SK-N-SH (cell line): ENCODE measurements at regions not wholly inside any gene's neighbourhood (a gene's known extent, or its start where the extent isn't known, plus 50 kb on each side); places are given as distances from the start of the nearest gene placed in this dataset.

Source experiments
- CTCF ChIA-PET: fragments of 300-600, 350-600 bp; formaldehyde crosslinking; extraction: SDS; loops from one replicate; lab custom pipeline; 2021; lab: Yijun Ruan, JAX
- POLR2A ChIA-PET: fragments of 350-600 bp; sonication (Branson Sonifier 250); formaldehyde crosslinking; extraction: SDS; loops from one replicate; lab custom pipeline; 2020; ENCODE audit warnings: antibody characterized with exemption, inconsistent platforms; lab: Yijun Ruan, JAX
- DNase-seq: peaks from one replicate; pipeline ENCODE4 v3.0.0; 2012
- H2AFZ ChIP-seq: fragments of 200-600 bp; sonication (generic); 2 replicates; pipeline ENCODE4 v1.8.1; 2016; ENCODE audit warnings: antibody characterized with exemption, mild to moderate bottlenecking, low read depth
- H3F3A ChIP-seq: fragments of 200-600 bp; sonication (generic); replicated peaks from 2 replicates; pipeline ENCODE3; 2016; ENCODE audit warnings: antibody characterized with exemption, mild to moderate bottlenecking; ENCODE audit not compliant: insufficient read depth
- H3K27ac ChIP-seq, 2 experiments: fragments of 200-500 bp in 1 of 2; fragments of 200-600 bp in 1 of 2; sonication (Bioruptor generic) in 1 of 2; sonication (generic), shearing (Covaris generic) in 1 of 2; 2 replicates each; pipeline versions ENCODE4 v1.5.1 to v1.6.1; 2014 to 2016; ENCODE audit warnings: low read depth in 2 of 2, inconsistent platforms in 1 of 2, low read length in 1 of 2, mild to moderate bottlenecking in 1 of 2, mixed read lengths in 1 of 2
- H3K27me3 ChIP-seq: fragments of 200-600 bp; sonication (generic), shearing (Covaris generic); 2 replicates; pipeline ENCODE4 v1.6.1; 2016; ENCODE audit warnings: mixed run types; ENCODE audit not compliant: insufficient read depth
- H3K36me3 ChIP-seq, 2 experiments: fragments of 200-500 bp in 1 of 2; fragments of 200-600 bp in 1 of 2; sonication (Bioruptor generic) in 1 of 2; sonication (generic) in 1 of 2; replicated peaks in 1 of 2; 2 replicates each; pipeline versions ENCODE3 to v1.5.1; 2014 to 2016; ENCODE audit warnings: low read length in 1 of 2, mild to moderate bottlenecking in 1 of 2; ENCODE audit not compliant: insufficient read depth in 2 of 2, control insufficient read depth in 1 of 2
- H3K4me1 ChIP-seq, 2 experiments: fragments of 200-500 bp in 1 of 2; fragments of 200-600 bp in 1 of 2; sonication (Bioruptor generic) in 1 of 2; sonication (generic), shearing (Covaris generic) in 1 of 2; 2 replicates each; pipeline versions ENCODE4 v1.5.1 to v1.6.1; 2014 to 2016; ENCODE audit warnings: low read depth in 1 of 2, low read length in 1 of 2, mixed run types in 1 of 2; ENCODE audit not compliant: insufficient read depth in 2 of 2, control insufficient read depth in 1 of 2
- H3K4me2 ChIP-seq: fragments of 200-600 bp; sonication (generic), shearing (Covaris generic); 2 replicates; pipeline ENCODE4 v1.6.1; 2017; ENCODE audit warnings: mixed run types
- H3K4me3 ChIP-seq, 2 experiments: fragments of 200-500 bp in 1 of 2; fragments of 200-600 bp in 1 of 2; sonication (Bioruptor generic) in 1 of 2; sonication (generic), shearing (Covaris generic) in 1 of 2; 2 replicates each; pipeline versions ENCODE4 v1.5.1 to v1.8.1; 2014 to 2016; ENCODE audit warnings: low read depth in 2 of 2, inconsistent platforms in 1 of 2, low read length in 1 of 2, mild to moderate bottlenecking in 1 of 2, mixed read lengths in 1 of 2, moderate library complexity in 1 of 2
- H3K79me2 ChIP-seq: fragments of 200-600 bp; sonication (generic); 2 replicates; pipeline ENCODE4 v1.8.1; 2017; ENCODE audit warnings: mild to moderate bottlenecking; ENCODE audit not compliant: insufficient read depth
- H3K9ac ChIP-seq: fragments of 200-600 bp; sonication (generic); 2 replicates; pipeline ENCODE4 v1.6.1; 2017; ENCODE audit warnings: mixed run types
- H3K9me2 ChIP-seq: fragments of 200-600 bp; sonication (generic); 2 replicates; pipeline ENCODE4 v1.6.1; 2017; ENCODE audit warnings: mixed run types
- H3K9me3 ChIP-seq: fragments of 200-600 bp; sonication (generic); 2 replicates; pipeline ENCODE4 v1.6.1; 2017; ENCODE audit warnings: mixed run types, mild to moderate bottlenecking, moderate library complexity
- H4K20me1 ChIP-seq: fragments of 200-600 bp; sonication (generic); 2 replicates; pipeline ENCODE4 v1.6.1; 2017; ENCODE audit warnings: mild to moderate bottlenecking, mixed run types; ENCODE audit not compliant: insufficient read depth
- FOSL2 ChIP-seq: IDR thresholded peaks from 2 replicates; pipeline ENCODE4 v1.4.0; 2012; ENCODE audit warnings: low read depth, mild to moderate bottlenecking, moderate library complexity, borderline replicate concordance
- FOXJ3 ChIP-seq: sonication (generic); formaldehyde crosslinking; IDR thresholded peaks from 2 replicates; pipeline ENCODE4 v1.5.1; 2020; ENCODE audit warnings: mild to moderate bottlenecking, missing genetic modification reagents
- FOXM1 ChIP-seq: IDR thresholded peaks from 2 replicates; pipeline ENCODE4 v1.4.0; 2012; ENCODE audit warnings: low read depth, mild to moderate bottlenecking
- GABPA ChIP-seq: IDR thresholded peaks from 2 replicates; pipeline ENCODE4 v1.4.0; 2012; ENCODE audit warnings: low read depth, mild to moderate bottlenecking
- GATA2 ChIP-seq: sonication (generic); formaldehyde crosslinking; IDR thresholded peaks from 2 replicates; pipeline ENCODE4 v1.5.0; 2020; ENCODE audit warnings: mild to moderate bottlenecking, missing genetic modification reagents
- JUND ChIP-seq: IDR thresholded peaks from 2 replicates; pipeline ENCODE4 v1.4.0; 2012
- NRF1 ChIP-seq: IDR thresholded peaks from 2 replicates; pipeline ENCODE4 v1.6.1; 2012; ENCODE audit warnings: low read depth, mild to moderate bottlenecking, low read length
- RAD21 ChIP-seq: IDR thresholded peaks from 2 replicates; pipeline ENCODE4 v1.6.1; 2012; ENCODE audit warnings: mild to moderate bottlenecking, low read length
- RFX5 ChIP-seq: IDR thresholded peaks from 2 replicates; pipeline ENCODE4 v1.6.1; 2012; ENCODE audit warnings: mild to moderate bottlenecking, improper control_type of control experiment, low read length
- RXRA ChIP-seq: IDR thresholded peaks from 2 replicates; pipeline ENCODE4 v1.4.0; 2012; ENCODE audit warnings: low read depth, mild to moderate bottlenecking, borderline replicate concordance
- SIN3A ChIP-seq: IDR thresholded peaks from 2 replicates; pipeline ENCODE4 v1.6.1; 2012; ENCODE audit warnings: low read depth, mild to moderate bottlenecking, low read length, moderate library complexity, borderline replicate concordance
- TAF1 ChIP-seq: IDR thresholded peaks from 2 replicates; pipeline ENCODE4 v1.6.1; 2012; ENCODE audit warnings: low read depth, mild to moderate bottlenecking, low read length, moderate library complexity, borderline replicate concordance
- TEAD4 ChIP-seq: IDR thresholded peaks from 2 replicates; pipeline ENCODE4 v1.4.0; 2012; ENCODE audit warnings: mild to moderate bottlenecking, borderline replicate concordance; ENCODE audit not compliant: insufficient read depth
- WGBS: methylation state at CpG from one replicate; pipeline ENCODE4 v1.1.6; 2017; ENCODE audit warnings: low lambda C conversion rate; 5-methylcytosine and 5-hydroxymethylcytosine counted together

DNA sequence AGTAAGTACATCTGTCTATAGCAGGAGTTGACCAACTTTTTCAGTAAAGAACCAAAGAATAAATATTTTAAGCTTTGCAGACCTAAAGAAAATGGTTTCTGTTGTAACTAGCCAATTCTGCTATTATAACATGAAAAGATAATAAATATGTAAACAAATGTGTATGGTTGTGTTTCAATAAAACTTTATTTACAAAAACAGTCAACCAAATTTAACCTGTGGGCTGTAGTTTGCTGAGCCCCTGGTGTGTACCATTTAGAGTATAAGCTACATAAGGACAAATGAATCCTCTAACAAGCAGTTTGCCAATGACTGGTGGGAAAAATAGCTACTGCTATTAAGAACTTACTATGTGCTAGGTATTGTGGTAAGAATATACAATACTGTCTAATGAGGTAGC lies 79.4 kb downstream of the MAIP1 start:
- Histone ChIP-seq H4K20me1 (no peaks in the 10 kb centered on the region), H3K27ac (no peak overlapping the region), H3F3A (no peaks in the 10 kb centered on the region), H3K9ac (no peak overlapping the region), H3K4me2 (no peak overlapping the region), H2AFZ (no peak overlapping the region), H3K4me1 (peaks cover 0 to 2% of the 10 kb centered on the region in 2 experiments; a peak in 2 of 4 replicates), H3K9me2 (no peaks in the 10 kb centered on the region), H3K4me3 (no peak overlapping the region), H3K79me2 (no peaks in the 10 kb centered on the region), H3K27me3 (no peaks in the 10 kb centered on the region), H3K9me3 (no peaks in the 10 kb centered on the region), H3K36me3 (no peaks in the 10 kb centered on the region)
- TF ChIP-seq FOXJ3 (CRISPR knock-in tag) (no peak), RXRA (no peak), TAF1 (no peak), NRF1 (no peak), JUND (no peak), FOSL2 (no peak)
- no peak for DNase-seq
- POLR2A ChIA-PET: no interaction called here
- CTCF ChIA-PET: interaction anchor here (0.6 to 0.8 kb wide), 3 partner anchors 18 to 447 kb away, joined by 3 read pairs; no protein-coding TSS in a partner anchor

GRCh38 chr2:200039724-200040650 lies 84.6 kb downstream of the MAIP1 start:
- Histone ChIP-seq H4K20me1 (no peaks in the 10 kb centered on the region), H3F3A (no peaks in the 10 kb centered on the region), H3K27ac (peak overlapping the region in 1 of 2 experiments; percentile 14; a peak in 1 of 4 replicates), H3K4me3 (no peak overlapping the region), H2AFZ (no peak overlapping the region), H3K9ac (no peak overlapping the region), H3K27me3 (no peaks in the 10 kb centered on the region), H3K9me3 (no peaks in the 10 kb centered on the region), H3K36me3 (no peaks in the 10 kb centered on the region), H3K79me2 (no peaks in the 10 kb centered on the region), H3K4me1 (peaks cover 0 to 4% of the 10 kb centered on the region in 2 experiments; a peak in 2 of 4 replicates), H3K4me2 (no peak overlapping the region), H3K9me2 (no peaks in the 10 kb centered on the region)
- TF ChIP-seq RAD21 (no peak), TEAD4 (no peak), FOXM1 (no peak), GATA2 (CRISPR knock-in tag) (no peak), RFX5 (no peak), GABPA (no peak), SIN3A (no peak)
- DNase-seq: no peak
- WGBS: 61% methylated on average over 7 of the region's 7 CpGs
- ChIA-PET CTCF (interaction anchor here (0.6 to 1.3 kb wide), 3 partner anchors 12 to 1144 kb away, joined by 3 to 5 read pairs (median 3); no protein-coding TSS in a partner anchor), POLR2A (no interaction called here)
